ENCODE measurements at regions not wholly inside any gene's neighbourhood (a gene's known extent, or its start where the extent isn't known, plus 50 kb on each side); places are given as distances from the start of the nearest gene placed in this dataset.

GRCh38 chr1:91173346-91173890 lies 151.6 kb upstream of the ZNF644 start:
- no TSS peak for BruUV-seq (replicated peaks)
- H3K9me2 ChIP-seq (ENCODE audit: insufficient read depth), result no peaks in the 10 kb centered on the region
- H3K4me1 ChIP-seq (replicated peaks; ENCODE audit: insufficient read depth), result no peaks in the 10 kb centered on the region
- no peak overlapping the region for H2AFZ ChIP-seq
- no peaks in the 10 kb centered on the region for H3K36me3 ChIP-seq (ENCODE audit: low read depth)
- no peak overlapping the region for H3K4me2 ChIP-seq
- TF ChIP-seq, protein P1, sequence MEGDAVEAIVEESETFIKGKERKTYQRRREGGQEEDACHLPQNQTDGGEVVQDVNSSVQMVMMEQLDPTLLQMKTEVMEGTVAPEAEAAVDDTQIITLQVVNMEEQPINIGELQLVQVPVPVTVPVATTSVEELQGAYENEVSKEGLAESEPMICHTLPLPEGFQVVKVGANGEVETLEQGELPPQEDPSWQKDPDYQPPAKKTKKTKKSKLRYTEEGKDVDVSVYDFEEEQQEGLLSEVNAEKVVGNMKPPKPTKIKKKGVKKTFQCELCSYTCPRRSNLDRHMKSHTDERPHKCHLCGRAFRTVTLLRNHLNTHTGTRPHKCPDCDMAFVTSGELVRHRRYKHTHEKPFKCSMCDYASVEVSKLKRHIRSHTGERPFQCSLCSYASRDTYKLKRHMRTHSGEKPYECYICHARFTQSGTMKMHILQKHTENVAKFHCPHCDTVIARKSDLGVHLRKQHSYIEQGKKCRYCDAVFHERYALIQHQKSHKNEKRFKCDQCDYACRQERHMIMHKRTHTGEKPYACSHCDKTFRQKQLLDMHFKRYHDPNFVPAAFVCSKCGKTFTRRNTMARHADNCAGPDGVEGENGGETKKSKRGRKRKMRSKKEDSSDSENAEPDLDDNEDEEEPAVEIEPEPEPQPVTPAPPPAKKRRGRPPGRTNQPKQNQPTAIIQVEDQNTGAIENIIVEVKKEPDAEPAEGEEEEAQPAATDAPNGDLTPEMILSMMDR (conservative IDR thresholded peaks at IDR 0.05), result no peak
- TF ChIP-seq EZH2 (IDR thresholded peaks at IDR 0.05; ENCODE audit: low read depth), result no peak
- H3K9me3 ChIP-seq (ENCODE audit: insufficient read depth, low read depth), result no peaks in the 10 kb centered on the region
- H3K79me2 ChIP-seq (ENCODE audit: low read depth), result no peaks in the 10 kb centered on the region
- no peaks in the 10 kb centered on the region for H3F3A ChIP-seq (ENCODE audit: insufficient read depth, low read depth)
- H3K27ac ChIP-seq, result no peak overlapping the region
- ChIA-PET CTCF (no interaction called here), POLR2A (ENCODE audit: unreplicated experiment) (no interaction called here)
- no peak for DNase-seq
- intact Hi-C loops (cut with micrococcal nuclease; ENCODE audit: unreplicated experiment), result no loop called here
- H4K20me1 ChIP-seq (ENCODE audit: insufficient read depth), result no peaks in the 10 kb centered on the region
- H3K4me3 ChIP-seq, result no peak overlapping the region
- H3K27me3 ChIP-seq (ENCODE audit: insufficient read depth, low read depth), result peaks cover 8% of the 10 kb centered on the region; the same call in 1 of the 2 replicates

DNA sequence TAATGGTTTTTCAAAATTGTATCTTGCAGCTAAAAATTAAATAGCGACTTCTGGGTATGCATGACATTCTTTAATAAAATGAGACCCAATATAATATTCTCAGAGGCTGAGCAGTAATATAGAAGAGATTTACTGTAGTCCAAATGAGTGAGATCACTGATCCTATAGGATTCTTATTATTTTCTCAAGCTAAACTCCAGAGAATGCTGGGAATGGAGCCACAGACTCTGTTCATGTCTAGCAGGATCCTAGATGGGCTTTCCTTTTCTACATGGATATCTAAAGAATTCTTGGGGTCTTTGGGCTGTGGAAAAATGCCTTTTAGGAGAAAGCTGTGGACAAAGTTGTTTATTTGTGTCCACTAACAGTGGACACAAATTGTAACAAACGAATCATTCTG lies 150.7 kb upstream of the ZNF644 start:
- BruUV-seq (replicated peaks), result no TSS peak
- no peak for DNase-seq
- no peaks in the 10 kb centered on the region for H3K9me3 ChIP-seq (ENCODE audit: insufficient read depth, low read depth)
- ChIA-PET CTCF (no interaction called here), POLR2A (ENCODE audit: unreplicated experiment) (no interaction called here)
- no peak overlapping the region for H3K4me3 ChIP-seq
- peaks cover 8% of the 10 kb centered on the region; the same call in 1 of the 2 replicates for H3K27me3 ChIP-seq (ENCODE audit: insufficient read depth, low read depth)
- no peaks in the 10 kb centered on the region for H3K9me2 ChIP-seq (ENCODE audit: insufficient read depth)
- intact Hi-C loops (cut with micrococcal nuclease; ENCODE audit: unreplicated experiment), result no loop called here
- H3K79me2 ChIP-seq (ENCODE audit: low read depth), result no peaks in the 10 kb centered on the region
- H3K36me3 ChIP-seq (ENCODE audit: low read depth), result no peaks in the 10 kb centered on the region
- no peaks in the 10 kb centered on the region for H3K4me1 ChIP-seq (replicated peaks; ENCODE audit: insufficient read depth)
- no peaks in the 10 kb centered on the region for H4K20me1 ChIP-seq (ENCODE audit: insufficient read depth)
- H3K4me2 ChIP-seq, result no peak overlapping the region
- no peaks in the 10 kb centered on the region for H3F3A ChIP-seq (ENCODE audit: insufficient read depth, low read depth)
- no peak overlapping the region for H2AFZ ChIP-seq
- H3K27ac ChIP-seq, result no peak overlapping the region
- TF ChIP-seq, protein P1 (conservative IDR thresholded peaks at IDR 0.05), result no peak
- TF ChIP-seq EZH2 (IDR thresholded peaks at IDR 0.05; ENCODE audit: low read depth), result no peak

- Histone ChIP-seq H3K36me3 (ENCODE audit: low read depth) (no peaks in the 10 kb centered on the region), H3K27ac (no peak overlapping the region), H3F3A (ENCODE audit: insufficient read depth, low read depth) (no peaks in the 10 kb centered on the region), H3K4me3 (no peak overlapping the region), H3K27me3 (ENCODE audit: insufficient read depth, low read depth) (peaks cover 8% of the 10 kb centered on the region; the same call in 1 of the 2 replicates), H3K9me2 (ENCODE audit: insufficient read depth) (no peaks in the 10 kb centered on the region), H4K20me1 (ENCODE audit: insufficient read depth) (no peaks in the 10 kb centered on the region), H3K4me1 (replicated peaks; ENCODE audit: insufficient read depth) (no peaks in the 10 kb centered on the region), H3K9me3 (ENCODE audit: insufficient read depth, low read depth) (no peaks in the 10 kb centered on the region), H2AFZ (no peak overlapping the region), H3K79me2 (ENCODE audit: low read depth) (no peaks in the 10 kb centered on the region), H3K4me2 (no peak overlapping the region)
- ChIA-PET POLR2A (ENCODE audit: unreplicated experiment) (no interaction called here), CTCF (no interaction called here)
- TF ChIP-seq, protein P1 (conservative IDR thresholded peaks at IDR 0.05), result no peak
- TF ChIP-seq EZH2 (IDR thresholded peaks at IDR 0.05; ENCODE audit: low read depth), result no peak
- intact Hi-C loops (cut with micrococcal nuclease; ENCODE audit: unreplicated experiment), result no loop called here
- no peak for DNase-seq
- no TSS peak for BruUV-seq (replicated peaks)
Measured at GRCh38 chr1:91171898-91172297, 150.1 kb upstream of the ZNF644 start.

All from PC-9 (cell line).